HG03045 (cell line): ENCODE measurements at regions not wholly inside any gene's neighbourhood (a gene's known extent, or its start where the extent isn't known, plus 50 kb on each side); places are given as distances from the start of the nearest gene placed in this dataset.
"Not testable (repeated sequence)": the region's sequence is repeated elsewhere in the genome, so short reads cannot be mapped to it uniquely, and the experiment has no call there.

Experiments
- ATAC-seq: cut with Tn5 transposase; IDR thresholded peaks from one replicate; pipeline ENCODE4 v1.9.1; 2021; ENCODE audit warnings: mild to moderate bottlenecking, moderate library complexity; ENCODE audit not compliant: unreplicated experiment

GRCh38 chr4:135447598-135447997, 1246.0 kb upstream of the PABPC4L start:
- ATAC-seq: not testable (repeated sequence)

DNA sequence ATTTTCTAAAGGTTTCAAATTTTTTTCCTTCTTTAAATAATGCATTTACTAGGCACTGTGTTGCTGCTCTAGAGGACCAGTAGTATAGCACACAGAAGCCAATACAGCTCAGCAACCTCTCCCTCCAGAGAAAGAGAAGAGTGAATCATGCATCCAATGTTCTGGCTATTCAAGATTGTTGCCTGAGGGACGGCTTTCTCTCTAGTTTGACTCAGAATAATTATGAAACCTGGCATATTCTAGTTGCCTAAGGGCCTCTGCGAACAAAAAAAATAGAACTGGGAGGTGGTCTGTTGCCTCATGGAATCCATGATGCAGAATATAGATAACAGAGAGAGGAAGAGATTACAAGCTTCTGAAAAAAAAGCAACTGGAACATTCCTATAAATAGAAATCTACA, 1233.3 kb upstream of the PABPC4L start:
- no peak for ATAC-seq

DNA sequence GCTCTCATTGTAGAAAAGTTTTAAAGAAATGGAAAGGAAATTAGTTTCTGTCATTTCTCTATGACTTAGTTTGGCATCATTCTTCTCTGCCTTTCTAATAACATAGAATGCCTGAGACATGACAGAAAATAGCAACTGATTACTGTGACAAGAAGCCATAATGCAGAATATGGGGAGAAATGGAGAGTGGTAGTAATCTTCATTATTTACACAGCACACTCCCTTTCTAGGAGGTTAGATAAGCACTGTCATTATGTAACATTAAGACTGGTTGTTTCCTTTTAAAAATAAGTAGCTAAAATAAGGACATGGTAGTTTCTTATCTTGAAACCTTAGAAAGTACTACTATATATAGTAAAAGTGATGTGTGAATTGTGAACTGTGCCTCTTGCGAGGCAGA, 1227.9 kb upstream of the PABPC4L start:
- ATAC-seq: no peak

GRCh38 chr4:135418353-135418752, 1216.8 kb upstream of the PABPC4L start:
- no peak for ATAC-seq

DNA sequence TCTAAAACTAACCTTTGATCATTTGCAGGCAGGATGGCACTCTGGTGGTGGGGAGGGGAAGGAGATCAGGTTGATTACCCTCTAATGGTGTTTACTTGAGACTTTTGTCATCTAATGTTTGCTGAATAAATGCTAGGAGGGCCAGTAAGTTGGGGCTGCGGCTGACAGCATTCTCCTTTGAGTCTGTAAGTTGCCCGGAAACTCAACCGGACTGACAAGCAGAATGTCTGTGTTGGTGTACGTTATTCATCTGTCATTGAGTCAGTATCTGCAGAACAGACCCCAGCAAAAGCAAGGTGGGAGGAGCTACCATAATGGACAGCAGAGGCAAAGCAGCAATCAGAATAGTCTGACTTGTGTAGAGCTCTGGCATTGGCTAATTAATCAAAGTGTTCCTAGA, 1210.6 kb upstream of the PABPC4L start:
- no peak for ATAC-seq

GRCh38 chr4:135411251-135411650, 1209.7 kb upstream of the PABPC4L start:
- ATAC-seq: no peak

- ATAC-seq: not testable (repeated sequence)
These were observed 1207.7 kb upstream of the PABPC4L start for GRCh38 chr4:135409261-135409660.

- no peak for ATAC-seq
These were observed 1206.5 kb upstream of the PABPC4L start for GRCh38 chr4:135408109-135408508.

DNA sequence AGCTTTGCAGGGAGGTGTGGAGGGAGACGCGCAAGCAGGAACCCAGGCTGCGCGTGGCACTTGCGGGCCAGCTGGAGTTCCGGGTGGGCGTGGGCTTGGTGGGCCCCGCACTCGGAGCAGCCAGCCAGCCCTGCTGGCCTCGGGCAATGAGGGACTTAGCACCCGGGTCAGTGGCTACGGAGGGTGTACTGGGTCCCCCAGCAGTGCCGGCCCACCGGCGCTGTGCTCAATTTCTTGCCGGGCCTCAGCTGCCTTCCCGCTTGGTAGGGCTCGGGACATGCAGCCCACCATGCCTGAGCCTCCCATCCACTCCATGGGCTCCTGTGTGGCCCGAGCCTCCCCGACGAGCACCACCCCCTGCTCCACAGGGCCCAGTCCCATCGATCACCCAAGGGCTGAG, 1205.0 kb upstream of the PABPC4L start:
- ATAC-seq: not testable (repeated sequence)

GRCh38 chr4:135385830-135386581, 1184.4 kb upstream of the PABPC4L start:
- ATAC-seq: no peak

DNA sequence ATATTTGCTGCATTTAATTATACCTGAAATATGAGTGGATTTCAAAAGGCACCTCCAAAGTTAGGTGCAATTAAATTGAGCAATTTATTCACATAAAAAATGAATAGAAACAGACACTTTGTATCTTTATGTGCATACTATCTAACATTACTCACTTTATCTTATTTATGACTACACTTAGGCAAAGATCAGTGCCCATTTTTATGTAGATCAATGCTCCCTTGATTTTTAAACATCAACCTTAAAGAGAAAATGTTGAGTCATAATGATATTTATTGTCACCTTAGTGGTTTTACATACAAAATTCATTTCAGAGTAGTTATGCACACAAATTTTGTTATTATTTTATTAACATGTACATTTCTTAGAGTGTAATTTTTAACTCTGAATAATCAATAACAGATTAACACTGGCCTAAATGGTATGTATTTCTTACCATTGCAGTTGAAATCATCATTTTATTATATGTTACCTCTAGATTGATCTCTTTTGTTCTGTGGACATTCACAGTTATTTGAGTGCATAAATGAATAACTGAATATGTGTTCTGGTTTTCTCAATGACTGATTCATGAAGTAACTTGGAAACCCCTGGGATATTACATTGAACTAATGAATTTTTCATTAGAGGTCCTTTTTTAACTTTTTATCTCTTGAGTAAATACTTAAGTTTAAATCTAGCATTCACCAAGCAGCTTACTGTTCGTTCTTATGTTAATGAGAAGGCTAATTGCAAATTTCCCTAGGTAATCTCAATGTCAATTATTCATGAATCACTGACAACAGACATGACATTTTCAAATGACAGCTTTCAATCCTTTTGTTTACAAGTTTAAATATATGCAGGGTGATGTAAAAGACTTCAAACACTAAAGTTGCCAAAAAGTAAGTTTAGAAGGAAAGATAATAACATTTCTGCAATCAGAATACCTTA, 1182.0 kb upstream of the PABPC4L start:
- ATAC-seq: no peak

GRCh38 chr4:135382280-135382959, 1180.8 kb upstream of the PABPC4L start:
- no peak for ATAC-seq

DNA sequence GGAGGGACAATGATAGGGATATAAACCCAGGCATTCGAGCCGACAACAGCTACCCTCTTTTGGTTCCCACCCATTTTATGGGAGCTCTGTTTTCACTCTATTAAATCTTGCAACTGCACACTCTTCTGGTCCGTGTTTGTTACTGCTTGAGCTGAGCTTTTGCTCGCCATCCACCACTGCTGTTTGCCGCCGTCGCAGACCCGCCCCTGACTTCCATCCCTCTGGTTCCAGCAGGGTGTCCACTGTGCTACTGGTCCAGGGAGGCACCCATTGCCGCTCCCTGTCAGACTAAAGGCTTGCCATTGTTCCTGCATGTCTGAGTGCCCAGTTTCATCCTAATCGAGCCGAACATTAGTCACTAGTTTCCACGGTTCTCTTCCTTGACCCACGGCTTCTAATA, 1170.5 kb upstream of the PABPC4L start:
- ATAC-seq: no peak

GRCh38 chr4:135371137-135371536, 1169.5 kb upstream of the PABPC4L start:
- ATAC-seq: no peak

DNA sequence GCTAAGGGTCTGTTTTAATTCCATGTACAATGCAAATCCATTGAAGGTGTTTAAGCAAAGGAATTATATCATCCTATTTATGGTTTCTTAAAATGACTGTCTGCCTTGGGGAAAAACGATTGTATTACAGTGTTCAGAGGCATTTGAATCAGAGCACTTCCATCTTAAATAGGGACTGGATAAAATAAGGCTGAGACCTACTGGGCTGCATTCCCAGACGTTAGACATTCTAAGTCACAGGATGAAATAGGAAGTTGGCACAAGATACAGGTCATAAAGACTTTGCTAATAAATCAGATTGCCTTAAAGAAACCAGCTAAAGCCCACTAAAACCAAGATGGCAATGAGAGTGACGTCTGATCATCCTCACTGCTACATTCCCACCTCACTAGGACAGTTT, 1167.2 kb upstream of the PABPC4L start:
- ATAC-seq: no peak

GRCh38 chr4:135365065-135365464, 1163.5 kb upstream of the PABPC4L start:
- no peak for ATAC-seq

DNA sequence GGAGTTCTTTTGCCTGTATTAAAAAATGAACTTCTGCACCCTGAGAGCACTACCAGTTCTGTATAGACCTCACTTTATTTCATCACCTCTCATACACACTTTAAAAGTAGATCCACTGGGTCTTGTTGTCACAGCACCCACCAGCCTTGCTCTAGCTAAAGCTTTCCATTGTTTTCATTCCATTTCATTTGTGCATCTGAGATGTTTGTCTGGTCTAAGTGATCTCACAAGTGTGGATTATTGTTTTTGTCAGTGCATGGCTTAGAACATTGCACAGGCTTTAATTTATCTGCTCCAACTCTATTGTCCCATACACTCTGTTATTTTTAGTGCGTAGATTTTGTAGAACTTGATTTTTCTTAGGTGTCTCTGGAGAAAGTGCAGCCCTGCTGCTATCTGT, 1157.5 kb upstream of the PABPC4L start:
- no peak for ATAC-seq

DNA sequence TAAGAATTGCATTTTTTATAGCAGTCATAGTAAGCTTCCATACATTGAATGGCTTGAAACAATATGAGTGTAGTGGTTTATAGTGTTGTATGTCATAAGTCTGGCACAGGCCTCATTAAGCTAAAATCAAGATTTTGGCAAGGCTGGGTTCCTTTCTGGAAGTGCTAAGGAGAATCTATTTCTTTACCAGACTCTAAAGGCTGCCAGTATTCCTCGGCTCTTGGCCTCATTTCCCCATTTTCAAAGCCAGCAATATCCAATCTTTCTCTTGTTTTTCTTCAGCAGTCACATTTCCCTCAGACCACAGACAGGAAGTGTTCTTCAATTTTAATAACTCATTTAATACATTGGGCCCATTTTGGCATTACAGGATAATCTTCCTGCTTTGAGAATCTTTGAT, 1155.5 kb upstream of the PABPC4L start:
- no peak for ATAC-seq

GRCh38 chr4:135354876-135355275, 1153.3 kb upstream of the PABPC4L start:
- ATAC-seq: no peak

DNA sequence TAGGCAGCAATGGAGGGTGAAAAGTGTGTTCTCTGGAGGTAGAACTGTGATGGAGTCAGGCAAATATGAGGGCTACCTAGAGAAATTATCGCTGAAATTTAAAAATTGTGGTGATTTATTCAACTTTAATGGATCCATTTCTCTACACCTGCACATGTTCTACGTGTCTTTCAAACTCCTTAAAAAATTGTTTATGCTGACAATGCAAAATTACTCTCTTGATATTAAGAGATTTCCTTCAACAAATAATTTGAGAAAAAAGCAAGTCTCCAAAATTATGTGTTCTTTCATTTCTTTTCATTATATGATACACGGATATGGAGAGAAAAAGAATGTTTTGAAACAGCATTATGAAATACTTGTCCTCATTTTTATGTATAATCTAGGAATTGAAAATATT, 1151.4 kb upstream of the PABPC4L start:
- ATAC-seq: no peak

DNA sequence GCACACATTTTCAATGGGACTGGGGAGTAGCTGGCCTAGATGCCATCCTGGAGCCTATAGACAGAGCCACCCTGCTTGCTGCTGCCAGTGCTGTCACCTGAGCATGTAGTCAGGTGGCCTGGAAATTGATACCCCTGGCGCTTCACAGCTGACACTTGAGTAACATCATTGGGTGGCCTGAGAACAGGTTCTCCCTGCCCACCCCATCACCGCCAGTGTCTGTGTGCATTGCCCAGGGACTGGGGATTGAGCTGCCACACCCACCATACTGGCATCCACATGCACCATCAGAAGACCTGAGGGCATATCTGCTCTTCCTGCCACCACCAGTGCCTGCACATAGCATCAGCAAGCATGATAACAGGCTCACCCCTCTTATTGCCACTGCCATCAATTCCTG, 1142.9 kb upstream of the PABPC4L start:
- ATAC-seq: no peak
